Astrocyte of the cerebellum (primary cell): ENCODE measurements at regions not wholly inside any gene's neighbourhood (a gene's known extent, or its start where the extent isn't known, plus 50 kb on each side); places are given as distances from the start of the nearest gene placed in this dataset.

Source experiments
- DNase-seq: peaks from one replicate; pipeline ENCODE4 v3.0.0-alpha.2; 2011; ENCODE audit warnings: low read depth
- H3K4me3 ChIP-seq: 2 replicates; pipeline ENCODE4 v1.5.1; 2011; ENCODE audit warnings: mild to moderate bottlenecking, low read depth, low read length, moderate library complexity
- CTCF ChIP-seq: IDR thresholded peaks from 2 replicates; pipeline ENCODE4 v1.5.1; 2012; ENCODE audit warnings: low read length, low read depth, moderate library complexity, mild to moderate bottlenecking; ENCODE audit errors: missing control alignments
- in situ Hi-C: cut with HindIII; loops from 2 replicates; pipeline ENCODE4 v1.10.0; 2017; ENCODE audit warnings: low sequenced_read_pairs

GRCh38 chr2:222100704-222101699 lies 197.8 kb downstream of the PAX3 start:
- H3K4me3 ChIP-seq = no peak overlapping the region
- in situ Hi-C loops = no loop called here
- TF ChIP-seq CTCF = no peak
- DNase-seq = no peak

- no peak overlapping the region for H3K4me3 ChIP-seq
- no peak for TF ChIP-seq CTCF
- in situ Hi-C loops = no loop called here
- DNase-seq = no peak
Measured at GRCh38 chr2:222088561-222088960, 210.2 kb downstream of the PAX3 start.

- in situ Hi-C loops = no loop called here
- DNase-seq = no peak
- H3K4me3 ChIP-seq = no peak overlapping the region
- no peak for TF ChIP-seq CTCF
Measured at GRCh38 chr2:222087998-222088397, 210.8 kb downstream of the PAX3 start.

GRCh38 chr2:222082201-222082600 lies 216.6 kb downstream of the PAX3 start:
- in situ Hi-C loops = no loop called here
- no peak for DNase-seq
- no peak overlapping the region for H3K4me3 ChIP-seq
- no peak for TF ChIP-seq CTCF

GRCh38 chr2:222080141-222080540 lies 218.7 kb downstream of the PAX3 start:
- no peak overlapping the region for H3K4me3 ChIP-seq
- TF ChIP-seq CTCF = no peak
- no peak for DNase-seq
- in situ Hi-C loops = no loop called here

GRCh38 chr2:222076973-222077690 lies 221.7 kb downstream of the PAX3 start:
- in situ Hi-C loops = no loop called here
- H3K4me3 ChIP-seq = no peak overlapping the region
- peak; percentile 65 for DNase-seq
- TF ChIP-seq CTCF = no peak
